Retinal pigment epithelial cell (primary cell): ENCODE measurements at regions not wholly inside any gene's neighbourhood (a gene's known extent, or its start where the extent isn't known, plus 50 kb on each side); places are given as distances from the start of the nearest gene placed in this dataset.

Experiments
- DNase-seq: peaks from one replicate; pipeline ENCODE4 v3.0.0-alpha.2; 2010; ENCODE audit warnings: low read depth
- H3K4me3 ChIP-seq: 2 replicates; pipeline ENCODE4 v1.5.1; 2011; ENCODE audit warnings: mild to moderate bottlenecking, low read length, control low read depth, moderate library complexity
- TF ChIP-seq, protein P1 (sequence below): conservative IDR thresholded peaks from 2 replicates; pipeline ENCODE4 v1.5.1; 2011; ENCODE audit warnings: low read depth, low read length, control low read depth, inconsistent platforms

DNA sequence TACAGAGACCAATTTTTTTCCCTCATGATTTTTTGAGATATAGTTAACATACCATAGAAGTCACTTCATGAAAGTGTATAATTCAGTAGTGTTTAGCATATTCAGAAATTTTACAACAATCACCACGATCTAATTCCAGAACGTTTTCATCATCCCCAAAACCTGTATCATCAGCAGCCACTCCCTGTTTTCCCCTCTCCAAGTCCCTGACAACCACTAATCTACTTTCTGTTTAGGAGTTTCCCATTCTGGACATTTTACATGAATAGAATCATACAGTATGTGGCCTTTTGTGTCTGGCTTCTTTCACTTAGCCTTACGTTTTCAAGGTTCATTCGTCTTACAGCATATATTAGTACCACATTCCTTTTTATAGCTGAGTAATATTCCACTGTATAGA is 204.2 kb upstream of the PLD5 start:
- DNase-seq = no peak
- no peak overlapping the region for H3K4me3 ChIP-seq
- TF ChIP-seq, protein P1, sequence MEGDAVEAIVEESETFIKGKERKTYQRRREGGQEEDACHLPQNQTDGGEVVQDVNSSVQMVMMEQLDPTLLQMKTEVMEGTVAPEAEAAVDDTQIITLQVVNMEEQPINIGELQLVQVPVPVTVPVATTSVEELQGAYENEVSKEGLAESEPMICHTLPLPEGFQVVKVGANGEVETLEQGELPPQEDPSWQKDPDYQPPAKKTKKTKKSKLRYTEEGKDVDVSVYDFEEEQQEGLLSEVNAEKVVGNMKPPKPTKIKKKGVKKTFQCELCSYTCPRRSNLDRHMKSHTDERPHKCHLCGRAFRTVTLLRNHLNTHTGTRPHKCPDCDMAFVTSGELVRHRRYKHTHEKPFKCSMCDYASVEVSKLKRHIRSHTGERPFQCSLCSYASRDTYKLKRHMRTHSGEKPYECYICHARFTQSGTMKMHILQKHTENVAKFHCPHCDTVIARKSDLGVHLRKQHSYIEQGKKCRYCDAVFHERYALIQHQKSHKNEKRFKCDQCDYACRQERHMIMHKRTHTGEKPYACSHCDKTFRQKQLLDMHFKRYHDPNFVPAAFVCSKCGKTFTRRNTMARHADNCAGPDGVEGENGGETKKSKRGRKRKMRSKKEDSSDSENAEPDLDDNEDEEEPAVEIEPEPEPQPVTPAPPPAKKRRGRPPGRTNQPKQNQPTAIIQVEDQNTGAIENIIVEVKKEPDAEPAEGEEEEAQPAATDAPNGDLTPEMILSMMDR = no peak

- no peak for DNase-seq
- H3K4me3 ChIP-seq = no peak overlapping the region
- TF ChIP-seq, protein P1 = no peak
These were observed 198.7 kb upstream of the PLD5 start for GRCh38 chr1:242723044-242723716.

DNA sequence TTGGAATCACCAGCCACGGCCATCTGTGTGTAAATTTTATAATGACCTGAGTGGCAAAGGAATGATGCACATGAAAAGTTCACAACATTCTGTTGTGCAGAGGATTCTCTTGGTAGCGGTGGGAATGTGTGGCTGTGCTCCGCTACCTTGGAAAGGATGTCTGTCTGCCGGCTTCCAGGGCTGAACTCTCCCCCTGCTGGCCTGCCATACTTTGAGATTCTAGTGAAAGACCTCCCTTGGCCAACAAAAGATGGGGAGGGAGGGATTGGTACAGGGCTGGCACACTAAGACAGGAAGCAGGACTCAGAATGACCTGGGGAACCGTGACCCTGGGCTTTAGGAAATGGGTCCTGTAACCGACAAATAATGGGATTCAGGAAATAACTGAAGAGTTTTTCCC is 194.5 kb upstream of the PLD5 start:
- TF ChIP-seq, protein P1 = no peak
- H3K4me3 ChIP-seq = no peak overlapping the region
- no peak for DNase-seq

DNA sequence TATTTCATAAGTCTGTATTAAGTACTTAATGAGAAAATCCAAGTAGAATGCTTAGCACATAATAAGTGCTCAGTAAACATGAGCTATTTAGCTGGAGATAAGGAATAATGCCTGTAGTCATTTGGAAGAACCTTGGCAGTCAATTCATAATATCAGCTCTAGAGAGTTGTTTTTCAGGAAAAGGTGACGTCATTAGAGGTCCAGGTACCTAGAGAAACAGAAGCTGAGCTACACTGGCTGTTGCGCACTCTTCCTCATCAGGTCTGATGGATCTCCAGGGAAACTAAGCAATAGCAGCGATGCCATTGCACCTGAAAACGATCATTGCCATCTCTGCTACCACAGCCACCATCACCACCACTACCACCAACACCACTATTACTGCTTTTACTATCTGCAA is 187.8 kb upstream of the PLD5 start:
- TF ChIP-seq, protein P1 = no peak
- DNase-seq = no peak

GRCh38 chr1:242710847-242711246 is 186.3 kb upstream of the PLD5 start:
- TF ChIP-seq, protein P1 = no peak
- no peak overlapping the region for H3K4me3 ChIP-seq
- no peak for DNase-seq

More for the DNA sequence above, 187.8 kb upstream of the PLD5 start:
- H3K4me3 ChIP-seq = no peak overlapping the region

DNA sequence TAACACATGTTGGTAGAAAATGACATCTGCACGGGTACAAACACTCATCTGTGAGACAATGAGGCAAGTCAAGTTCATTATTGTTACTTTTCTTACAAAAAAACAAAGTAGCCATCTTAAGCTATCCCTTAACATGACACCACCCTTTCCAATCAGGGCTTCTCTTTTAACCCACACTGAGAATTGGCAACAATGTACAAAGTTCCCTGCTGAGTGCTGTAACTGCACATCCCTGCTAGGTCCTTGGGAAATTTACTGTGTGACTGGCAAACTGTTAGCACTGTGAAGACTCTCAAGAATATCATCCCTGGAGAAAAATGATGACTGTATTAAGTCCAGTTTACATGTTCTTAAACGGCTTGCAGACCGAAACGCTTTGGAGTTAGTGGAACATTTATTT is 185.8 kb upstream of the PLD5 start:
- TF ChIP-seq, protein P1 = no peak
- no peak for DNase-seq
- no peak overlapping the region for H3K4me3 ChIP-seq

GRCh38 chr1:242703467-242703866 is 179.0 kb upstream of the PLD5 start:
- H3K4me3 ChIP-seq = no peak overlapping the region
- TF ChIP-seq, protein P1 = no peak
- no peak for DNase-seq
